ENCODE measurements at regions not wholly inside any gene's neighbourhood (a gene's known extent, or its start where the extent isn't known, plus 50 kb on each side); places are given as distances from the start of the nearest gene placed in this dataset.
"Not testable (repeated sequence)": the region's sequence is repeated elsewhere in the genome, so short reads cannot be mapped to it uniquely, and the experiment has no call there.

- DNase-seq: no peak
Measured at GRCh38 chr7:52777051-52777822, 258.2 kb upstream of the POM121L12 start.

GRCh38 chr7:52775876-52776275 lies 259.6 kb upstream of the POM121L12 start:
- no peak for DNase-seq

- DNase-seq: no peak
Measured at GRCh38 chr7:52771177-52771576, 264.3 kb upstream of the POM121L12 start.

GRCh38 chr7:52764492-52765169 lies 270.8 kb upstream of the POM121L12 start:
- no peak for DNase-seq

- no peak for DNase-seq
Measured at GRCh38 chr7:52758356-52758755, 277.1 kb upstream of the POM121L12 start.

- no peak for DNase-seq
Measured at GRCh38 chr7:52753855-52754254, 281.6 kb upstream of the POM121L12 start.

- DNase-seq: no peak
Measured at GRCh38 chr7:52752891-52753290, 282.5 kb upstream of the POM121L12 start.

GRCh38 chr7:52749880-52750279 lies 285.6 kb upstream of the POM121L12 start:
- no peak for DNase-seq

GRCh38 chr7:52747817-52748216 lies 287.6 kb upstream of the POM121L12 start:
- no peak for DNase-seq

- DNase-seq: no peak
Measured at GRCh38 chr7:52741670-52742290, 293.7 kb upstream of the POM121L12 start.

GRCh38 chr7:52735656-52736055 lies 299.8 kb upstream of the POM121L12 start:
- DNase-seq: no peak

GRCh38 chr7:52728683-52729082 lies 306.8 kb upstream of the POM121L12 start:
- not testable (repeated sequence) for DNase-seq

- no peak for DNase-seq
Measured at GRCh38 chr7:52727632-52728031, 307.8 kb upstream of the POM121L12 start.

- no peak for DNase-seq
Measured at GRCh38 chr7:52726986-52727385, 308.4 kb upstream of the POM121L12 start.

GRCh38 chr7:52726493-52726892 lies 308.9 kb upstream of the POM121L12 start:
- no peak for DNase-seq

GRCh38 chr7:52723606-52724005 lies 311.8 kb upstream of the POM121L12 start:
- DNase-seq: no peak

GRCh38 chr7:52720856-52721255 lies 314.6 kb upstream of the POM121L12 start:
- DNase-seq: no peak

GRCh38 chr7:52719677-52720076 lies 315.8 kb upstream of the POM121L12 start:
- DNase-seq: no peak

- DNase-seq: no peak
Measured at GRCh38 chr7:52715701-52716100, 319.7 kb upstream of the POM121L12 start.

GRCh38 chr7:52712938-52713337 lies 322.5 kb upstream of the POM121L12 start:
- DNase-seq: no peak

GRCh38 chr7:52711951-52712350 lies 323.5 kb upstream of the POM121L12 start:
- DNase-seq: no peak

GRCh38 chr7:52708846-52709245 lies 326.6 kb upstream of the POM121L12 start:
- DNase-seq: no peak

- DNase-seq: no peak
Measured at GRCh38 chr7:52705768-52706167, 329.7 kb upstream of the POM121L12 start.

GRCh38 chr7:52700349-52700748 lies 335.1 kb upstream of the POM121L12 start:
- DNase-seq: no peak
